ENCODE measurements at regions not wholly inside any gene's neighbourhood (a gene's known extent, or its start where the extent isn't known, plus 50 kb on each side); places are given as distances from the start of the nearest gene placed in this dataset.

GRCh38 chr20:4597215-4597614 is 89.0 kb upstream of the PRNP start:
- DNase-seq, result no peak

- DNase-seq, result no peak
Measured at GRCh38 chr20:4593149-4593525, 93.1 kb upstream of the PRNP start.

- peak; percentile 73 for DNase-seq
Measured at GRCh38 chr20:4592316-4593148, 93.7 kb upstream of the PRNP start.

- no peak for DNase-seq
Measured at GRCh38 chr20:4591975-4592315, 94.3 kb upstream of the PRNP start.

GRCh38 chr20:4585758-4586157 is 100.5 kb upstream of the PRNP start:
- no peak for DNase-seq

GRCh38 chr20:4585104-4585753 is 101.0 kb upstream of the PRNP start:
- DNase-seq, result peak; percentile 19

- no peak for DNase-seq
Measured at GRCh38 chr20:4584510-4584909, 101.7 kb upstream of the PRNP start.

GRCh38 chr20:4581838-4582237 is 104.4 kb upstream of the PRNP start:
- no peak for DNase-seq

- DNase-seq, result no peak
Measured at GRCh38 chr20:4578375-4578774, 107.9 kb upstream of the PRNP start.

- no peak for DNase-seq
Measured at GRCh38 chr20:4574356-4574690, 111.9 kb upstream of the PRNP start.

- no peak for DNase-seq
Measured at GRCh38 chr20:4573564-4574355, 112.5 kb upstream of the PRNP start.

GRCh38 chr20:4571759-4572531 is 114.3 kb upstream of the PRNP start:
- no peak for DNase-seq

GRCh38 chr20:4569865-4570264 is 116.4 kb upstream of the PRNP start:
- DNase-seq, result no peak

GRCh38 chr20:4569092-4569491 is 117.2 kb upstream of the PRNP start:
- DNase-seq, result peak; percentile 35

- no peak for DNase-seq
Measured at GRCh38 chr20:4568361-4568959, 117.8 kb upstream of the PRNP start.

- peak; percentile 57 for DNase-seq
Measured at GRCh38 chr20:4567170-4567569, 119.1 kb upstream of the PRNP start.

GRCh38 chr20:4563534-4563933 is 122.7 kb upstream of the PRNP start:
- DNase-seq, result peak; percentile 46

- DNase-seq, result no peak
Measured at GRCh38 chr20:4563031-4563430, 123.2 kb upstream of the PRNP start.

- no peak for DNase-seq
Measured at GRCh38 chr20:4560667-4561066, 125.6 kb upstream of the PRNP start.

GRCh38 chr20:4559906-4560305 is 126.3 kb upstream of the PRNP start:
- no peak for DNase-seq

GRCh38 chr20:4559106-4559505 is 127.2 kb upstream of the PRNP start:
- no peak for DNase-seq

- no peak for DNase-seq
Measured at GRCh38 chr20:4556781-4557180, 129.5 kb upstream of the PRNP start.

Data from OCI-M1 (cell line).